Cardiac fibroblast (primary cell): ENCODE measurements at regions not wholly inside any gene's neighbourhood (a gene's known extent, or its start where the extent isn't known, plus 50 kb on each side); places are given as distances from the start of the nearest gene placed in this dataset.

Source experiments
- DNase-seq, 2 donors: peaks; one replicate each; pipeline versions ENCODE4 v3.0.0 to v3.0.0-alpha.2; 2010; ENCODE audit warnings: low read depth in 2 of 2
- H3K4me3 ChIP-seq, 2 donors: replicated peaks in 1 of 2; 1 replicate in 1 of 2; 2 replicates in 1 of 2; pipeline ENCODE4 v1.5.1; 2011; ENCODE audit warnings: low read depth in 2 of 2, low read length in 2 of 2, mild to moderate bottlenecking in 2 of 2, moderate library complexity in 1 of 2
- TF ChIP-seq, protein P1 (sequence below): IDR thresholded peaks from one replicate; pipeline ENCODE4 v1.5.1; 2011; ENCODE audit warnings: low read depth, mild to moderate bottlenecking, low read length, inconsistent platforms

DNA sequence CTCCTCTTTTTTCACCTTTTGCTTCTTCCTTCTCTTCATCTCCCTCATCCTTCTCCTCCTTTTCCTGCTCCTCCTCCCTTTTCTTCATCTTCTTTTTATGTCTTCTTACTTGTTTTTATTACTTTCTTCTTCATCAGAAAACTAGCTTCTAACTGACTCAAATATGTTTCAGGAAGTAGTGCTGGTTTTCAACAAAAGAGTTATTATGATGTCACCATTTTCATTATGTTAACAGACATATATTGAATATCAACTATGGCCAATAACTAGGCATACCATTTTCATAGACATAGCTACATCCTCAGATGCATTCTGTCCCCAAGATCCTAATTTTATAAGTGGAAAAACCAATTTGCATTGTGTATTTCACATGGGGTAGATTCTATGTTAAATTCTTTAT lies 252.9 kb upstream of the PAPPA start:
- DNase-seq: no peak
- H3K4me3 ChIP-seq: no peak overlapping the region
- TF ChIP-seq, protein P1, sequence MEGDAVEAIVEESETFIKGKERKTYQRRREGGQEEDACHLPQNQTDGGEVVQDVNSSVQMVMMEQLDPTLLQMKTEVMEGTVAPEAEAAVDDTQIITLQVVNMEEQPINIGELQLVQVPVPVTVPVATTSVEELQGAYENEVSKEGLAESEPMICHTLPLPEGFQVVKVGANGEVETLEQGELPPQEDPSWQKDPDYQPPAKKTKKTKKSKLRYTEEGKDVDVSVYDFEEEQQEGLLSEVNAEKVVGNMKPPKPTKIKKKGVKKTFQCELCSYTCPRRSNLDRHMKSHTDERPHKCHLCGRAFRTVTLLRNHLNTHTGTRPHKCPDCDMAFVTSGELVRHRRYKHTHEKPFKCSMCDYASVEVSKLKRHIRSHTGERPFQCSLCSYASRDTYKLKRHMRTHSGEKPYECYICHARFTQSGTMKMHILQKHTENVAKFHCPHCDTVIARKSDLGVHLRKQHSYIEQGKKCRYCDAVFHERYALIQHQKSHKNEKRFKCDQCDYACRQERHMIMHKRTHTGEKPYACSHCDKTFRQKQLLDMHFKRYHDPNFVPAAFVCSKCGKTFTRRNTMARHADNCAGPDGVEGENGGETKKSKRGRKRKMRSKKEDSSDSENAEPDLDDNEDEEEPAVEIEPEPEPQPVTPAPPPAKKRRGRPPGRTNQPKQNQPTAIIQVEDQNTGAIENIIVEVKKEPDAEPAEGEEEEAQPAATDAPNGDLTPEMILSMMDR: no peak

DNA sequence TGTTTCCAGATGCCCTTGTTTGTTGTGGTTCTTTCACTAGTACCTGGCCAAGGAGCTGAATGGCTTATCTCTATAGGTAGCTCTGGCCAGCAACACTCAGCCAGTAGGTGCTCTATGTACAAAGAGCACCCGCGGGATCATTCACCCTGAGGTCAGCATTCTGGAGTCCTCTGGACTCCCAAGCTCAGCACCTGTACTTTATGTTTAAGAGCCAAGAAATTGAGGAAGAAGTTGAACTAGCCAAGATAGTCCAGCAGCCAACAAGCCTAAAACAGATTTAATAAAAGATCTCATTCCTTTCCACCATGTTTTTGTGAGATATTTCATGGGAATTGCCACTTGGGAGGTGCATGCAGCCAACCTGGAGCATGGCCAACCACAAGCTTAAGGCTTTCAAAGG lies 242.6 kb upstream of the PAPPA start:
- TF ChIP-seq, protein P1: no peak
- no peak for DNase-seq
- H3K4me3 ChIP-seq: no peak overlapping the region

DNA sequence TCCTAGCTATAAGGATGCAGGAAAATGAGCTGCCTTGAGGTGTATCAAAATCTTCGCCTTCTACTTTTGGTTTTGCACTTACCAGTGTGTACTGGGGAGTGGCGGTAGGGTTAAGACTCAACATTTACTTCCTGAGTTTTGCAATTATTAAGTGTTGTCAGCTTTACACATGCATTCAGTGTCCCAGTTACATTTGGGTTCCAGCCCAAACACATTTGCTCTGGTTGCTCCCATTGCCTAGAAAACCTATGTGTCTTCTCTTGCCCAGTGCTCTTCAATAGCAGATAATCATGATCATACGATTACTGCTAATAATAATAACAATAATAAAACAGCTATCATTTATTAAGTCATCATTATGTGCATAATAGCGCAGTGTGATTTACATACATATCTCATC lies 241.5 kb upstream of the PAPPA start:
- no peak for DNase-seq
- no peak overlapping the region for H3K4me3 ChIP-seq
- TF ChIP-seq, protein P1: no peak

DNA sequence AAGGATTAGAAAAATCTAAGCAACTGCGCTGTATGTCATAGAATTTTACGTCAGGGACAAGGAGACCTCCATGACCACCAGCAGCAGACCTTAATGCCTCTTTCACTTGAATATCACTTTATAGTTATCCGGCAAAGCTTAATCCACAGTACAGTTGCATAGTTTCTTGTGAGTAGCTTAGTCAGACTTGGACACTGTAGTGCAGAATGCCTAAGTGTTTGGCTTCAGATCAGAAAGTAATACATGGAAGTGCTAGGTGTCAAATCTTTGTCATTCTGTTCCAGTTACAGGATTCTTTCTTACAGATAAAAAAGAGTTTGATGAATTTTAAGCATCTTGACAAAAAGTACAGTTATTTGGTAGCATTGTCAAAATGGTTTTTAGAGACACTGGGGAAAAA lies 239.9 kb upstream of the PAPPA start:
- no peak overlapping the region for H3K4me3 ChIP-seq
- peak; percentile 57 to 62 for DNase-seq
- TF ChIP-seq, protein P1: no peak

DNA sequence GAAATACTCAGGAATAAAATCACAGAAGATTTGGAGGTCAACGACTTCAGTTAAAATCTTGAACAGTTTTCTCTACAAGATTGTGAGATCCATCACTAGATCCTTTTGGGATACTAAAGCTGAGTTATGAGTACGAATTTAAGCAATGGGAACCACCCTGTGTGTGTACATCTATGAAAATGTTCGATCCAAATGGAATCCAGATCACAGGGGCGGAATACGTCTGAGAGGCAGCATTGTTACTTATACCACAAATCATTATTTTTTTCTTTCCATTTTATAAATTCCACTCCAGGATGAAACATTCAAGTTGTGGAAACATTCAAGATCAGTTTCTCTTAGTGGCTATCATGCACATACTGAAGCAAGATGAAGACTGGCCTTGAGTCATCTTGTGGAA lies 239.3 kb upstream of the PAPPA start:
- TF ChIP-seq, protein P1: no peak
- no peak overlapping the region for H3K4me3 ChIP-seq

DNA sequence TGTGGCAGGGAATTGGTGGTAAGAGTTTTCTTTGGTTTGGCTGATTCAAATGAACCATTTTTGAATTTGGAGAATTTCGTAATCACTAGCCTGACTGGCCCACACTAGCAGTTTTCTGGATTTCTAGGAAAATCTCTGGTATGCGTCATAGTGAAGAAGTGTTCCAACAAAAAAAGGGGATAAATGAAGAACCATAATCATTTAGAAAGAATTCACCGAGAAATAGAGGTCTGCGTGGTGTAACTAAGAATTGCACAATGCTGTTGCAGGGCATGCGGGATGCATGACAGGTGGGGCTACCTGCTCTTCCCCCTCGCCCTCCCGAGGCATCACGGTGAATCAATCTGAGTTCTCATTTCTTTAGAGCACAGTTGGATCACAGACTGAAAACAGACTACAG lies 232.3 kb upstream of the PAPPA start:
- DNase-seq: peak; percentile 77 to 79
- TF ChIP-seq, protein P1: no peak
- no peak overlapping the region for H3K4me3 ChIP-seq

More for the DNA sequence above, 239.3 kb upstream of the PAPPA start:
- DNase-seq: no peak

DNA sequence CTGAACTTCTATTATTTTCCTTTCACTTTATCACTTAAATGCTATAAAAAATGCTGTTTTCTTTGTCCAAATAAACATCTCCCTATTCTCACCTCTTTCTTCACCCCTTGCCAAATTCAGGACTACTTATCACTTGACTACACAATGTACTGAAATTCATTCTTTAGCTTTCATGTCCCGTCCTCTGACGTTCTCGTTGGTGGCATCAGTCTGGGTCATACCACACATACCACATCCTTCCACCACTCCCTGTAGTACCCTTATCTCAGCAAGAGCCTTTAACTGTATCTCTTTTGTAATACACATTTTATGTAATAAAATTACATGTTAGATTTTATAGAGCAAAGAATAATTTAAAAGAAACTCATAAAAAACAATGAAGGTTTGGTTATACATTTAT lies 231.1 kb upstream of the PAPPA start:
- DNase-seq: peak; percentile 15 to 58
- H3K4me3 ChIP-seq: no peak overlapping the region
- TF ChIP-seq, protein P1: no peak
